Endothelial cell of umbilical vein (primary cell): ENCODE measurements at regions not wholly inside any gene's neighbourhood (a gene's known extent, or its start where the extent isn't known, plus 50 kb on each side); places are given as distances from the start of the nearest gene placed in this dataset.
A peak's percentile ranks its signal among the peaks of the same experiment; 100 is the strongest.

Experiments
- BruUV-seq: library from RNA; stranded (reverse); fragments of 400-500 nt; replicated peaks from 2 replicates; lab custom pipeline; 2021; lab: Mats Ljungman, UMichigan
- CTCF ChIA-PET: fragments of 300-600, 350-600 bp; sonication (Branson Sonifier 250); formaldehyde crosslinking; loops from one replicate; lab custom pipeline; 2021; ENCODE audit warnings: antibody characterized with exemption, inconsistent platforms; lab: Charles Lee
- POLR2A ChIA-PET: fragments of 300-600, 350-600 bp; sonication (Branson Sonifier 250); formaldehyde crosslinking; loops from one replicate; lab custom pipeline; 2021; ENCODE audit warnings: antibody characterized with exemption, inconsistent platforms; lab: Charles Lee
- DNase-seq: peaks from one replicate; pipeline ENCODE4 v3.0.0-alpha.2; 2011; ENCODE audit warnings: low read depth, low spot score
- FAIRE-seq: peaks from 2 replicates; lab custom pipeline; 2011; peaks lifted over from hg19 to GRCh38; lab: Jason Lieb, UNC
- H2AFZ ChIP-seq: 2 replicates; pipeline ENCODE4 v1.6.0; 2012; ENCODE audit warnings: low read depth, low read length, control low read depth, inconsistent platforms
- H3K27ac ChIP-seq: 2 replicates; pipeline ENCODE4 v1.5.1; 2011; ENCODE audit warnings: low read depth, mild to moderate bottlenecking, control low read depth, low read length, moderate library complexity; ENCODE audit not compliant: insufficient read depth
- H3K27me3 ChIP-seq, 2 experiments: 2 replicates each; pipeline versions ENCODE4 v1.6.0 to v1.6.1; 2011; ENCODE audit warnings: low read length in 2 of 2, mixed read lengths in 1 of 2; ENCODE audit not compliant: control insufficient read depth in 2 of 2, insufficient read depth in 2 of 2
- H3K36me3 ChIP-seq, 2 experiments: 2 replicates in 1 of 2; 3 replicates in 1 of 2; pipeline ENCODE4 v1.5.1; 2011; ENCODE audit warnings: low read length in 2 of 2, mild to moderate bottlenecking in 1 of 2, moderate library complexity in 1 of 2; ENCODE audit not compliant: control insufficient read depth in 2 of 2, insufficient read depth in 2 of 2; ENCODE audit errors: extremely low read depth in 1 of 2
- H3K4me1 ChIP-seq: 3 replicates; pipeline ENCODE4 v1.5.1; 2011; ENCODE audit warnings: mild to moderate bottlenecking, low read length; ENCODE audit not compliant: control insufficient read depth, insufficient read depth; ENCODE audit errors: extremely low read depth
- H3K4me2 ChIP-seq: 2 replicates; pipeline ENCODE4 v1.6.1; 2011; ENCODE audit warnings: low read length, control low read depth, mixed read lengths; ENCODE audit not compliant: insufficient read depth
- H3K4me3 ChIP-seq, 3 experiments: fragments of 200-600 bp in 1 of 3; sonication (generic), shearing (Covaris generic) in 1 of 3; replicated peaks in 1 of 3; 2 replicates each; pipeline ENCODE4 v1.5.1; 2011 to 2016; ENCODE audit warnings: control low read depth in 3 of 3, low read length in 3 of 3, mild to moderate bottlenecking in 2 of 3, inconsistent platforms in 1 of 3, low read depth in 1 of 3, moderate library complexity in 1 of 3; ENCODE audit not compliant: insufficient read depth in 1 of 3
- H3K79me2 ChIP-seq: 2 replicates; pipeline ENCODE4 v1.6.0; 2012; ENCODE audit warnings: low read length, inconsistent platforms; ENCODE audit not compliant: control insufficient read depth, insufficient read depth
- H3K9ac ChIP-seq: replicated peaks from 2 replicates; pipeline ENCODE3; 2011; ENCODE audit warnings: low read length, control low read depth; ENCODE audit not compliant: insufficient read depth; ENCODE audit errors: extremely low read depth
- H3K9me1 ChIP-seq: replicated peaks from 3 replicates; pipeline ENCODE4 v1.6.0; 2011; ENCODE audit warnings: mild to moderate bottlenecking, low read length; ENCODE audit not compliant: control insufficient read depth, insufficient read depth; ENCODE audit errors: extremely low read depth
- H3K9me3 ChIP-seq: replicated peaks from 2 replicates; pipeline ENCODE4 v1.5.1; 2012; ENCODE audit warnings: low read length, inconsistent platforms; ENCODE audit not compliant: control insufficient read depth, insufficient read depth
- H4K20me1 ChIP-seq: replicated peaks from 2 replicates; pipeline ENCODE3; 2011; ENCODE audit warnings: mild to moderate bottlenecking, low read length; ENCODE audit not compliant: control insufficient read depth, insufficient read depth; ENCODE audit errors: extremely low read depth
- EZH2 ChIP-seq: IDR thresholded peaks from 2 replicates; pipeline ENCODE4 v1.6.1; 2012; ENCODE audit warnings: borderline replicate concordance, low read depth, mild to moderate bottlenecking, moderate library complexity, low read length, inconsistent platforms; ENCODE audit not compliant: severe bottlenecking
- FOS ChIP-seq: IDR thresholded peaks from 2 replicates; pipeline ENCODE4 v1.6.1; 2011; ENCODE audit warnings: mild to moderate bottlenecking, low read length, moderate library complexity, borderline replicate concordance; ENCODE audit not compliant: insufficient read depth
- GATA2 ChIP-seq: IDR thresholded peaks from 2 replicates; pipeline ENCODE4 v1.7.0; 2011; ENCODE audit warnings: low read depth, mild to moderate bottlenecking, moderate library complexity, mixed read lengths, low read length; ENCODE audit not compliant: insufficient read length, insufficient read depth
- JUN ChIP-seq: IDR thresholded peaks from 2 replicates; pipeline ENCODE4 v1.6.1; 2011; ENCODE audit warnings: borderline replicate concordance, low read depth; ENCODE audit not compliant: insufficient read length, insufficient read depth
- MYC ChIP-seq: IDR thresholded peaks from one replicate; pipeline ENCODE4 v1.6.1; 2011; ENCODE audit warnings: mild to moderate bottlenecking, low read depth, low read length
- POLR2A ChIP-seq: IDR thresholded peaks from 2 replicates; pipeline ENCODE4 v1.6.1; 2012; ENCODE audit warnings: low read depth, mild to moderate bottlenecking, control low read depth, low read length
- POLR2AphosphoS5 ChIP-seq: IDR thresholded peaks from 2 replicates; pipeline ENCODE4 v1.6.1; 2012; ENCODE audit warnings: low read depth, mild to moderate bottlenecking, control low read depth, low read length, moderate library complexity; ENCODE audit not compliant: insufficient read depth
- dilution Hi-C: fragments of 300-500 bp; cut with MboI; formaldehyde crosslinking; loops from one replicate; pipeline ENCODE4 v1.15.0; 2019; ENCODE audit warnings: low sequenced_read_pairs; ENCODE audit not compliant: extremely low pct_ligation_motif_present
- intact Hi-C: fragments of 100-400 bp; cut with micrococcal nuclease; formaldehyde crosslinking; loops from one replicate; pipeline ENCODE4 v1.10.0; 2022
- TF ChIP-seq, protein P1 (sequence below): IDR thresholded peaks from 2 replicates; pipeline ENCODE4 v1.6.1; 2011; ENCODE audit not compliant: insufficient read depth, insufficient read length
- TF ChIP-seq, protein P2 (sequence below), 2 donors: IDR thresholded peaks; 1 replicate in 1 of 2; 2 replicates in 1 of 2; pipeline ENCODE4 v1.5.1; 2011; ENCODE audit warnings: low read length in 2 of 2, mild to moderate bottlenecking in 2 of 2, moderate library complexity in 2 of 2, control low read depth in 1 of 2, inconsistent platforms in 1 of 2, low read depth in 1 of 2; ENCODE audit not compliant: insufficient read depth in 1 of 2; ENCODE audit errors: extremely low read depth in 1 of 2

DNA sequence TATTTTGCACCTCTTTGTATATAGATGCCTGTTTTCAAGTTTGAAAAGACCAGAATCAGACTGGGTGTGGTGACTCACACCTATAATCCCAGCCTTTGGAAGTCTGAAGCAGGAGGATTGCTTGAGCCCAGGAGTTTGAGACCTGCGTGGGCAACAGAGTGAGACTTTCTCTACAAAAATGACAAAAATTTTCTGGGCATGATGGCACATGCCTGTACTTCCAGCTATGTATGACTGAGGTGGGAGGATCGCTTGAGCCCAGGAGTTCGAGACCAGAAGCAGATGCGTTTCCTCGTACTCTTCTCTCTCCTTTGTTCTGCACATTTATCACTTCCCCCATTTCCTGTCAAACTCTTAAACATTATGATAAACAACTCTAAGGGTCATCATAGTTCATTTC lies 310.0 kb upstream of the SNX7 start:
- FAIRE-seq (peak; percentile 46), DNase-seq (peak; percentile 65)
- Histone ChIP-seq H3K4me2 (no peak overlapping the region), H3K27ac (peak overlapping the region; percentile 25), H3K9me1 (no peaks in the 10 kb centered on the region), H2AFZ (peak overlapping the region; percentile 86), H3K4me1 (peaks cover 10% of the 10 kb centered on the region), H4K20me1 (no peaks in the 10 kb centered on the region), H3K9ac (no peak overlapping the region), H3K4me3 (no peak overlapping the region), H3K79me2 (no peaks in the 10 kb centered on the region), H3K36me3 (no peaks in the 10 kb centered on the region), H3K9me3 (no peaks in the 10 kb centered on the region), H3K27me3 (no peaks in the 10 kb centered on the region)
- BruUV-seq = no TSS peak
- intact Hi-C loops (no loop called here), dilution Hi-C loops (no loop called here)
- POLR2A ChIA-PET = no interaction called here
- CTCF ChIA-PET = no interaction called here
- TF ChIP-seq JUN (peak; percentile 3), POLR2A (no peak)

- intact Hi-C loops = loop anchor here (1.0 kb wide), 1 partner anchor 43 kb away; no protein-coding TSS in a partner anchor
- Histone ChIP-seq H3K9ac (peak overlapping the region; percentile 33), H3K4me3 (no peak overlapping the region), H3K36me3 (no peaks in the 10 kb centered on the region), H3K27ac (peak overlapping the region; percentile 90), H3K4me1 (peaks cover 38% of the 10 kb centered on the region), H3K27me3 (no peaks in the 10 kb centered on the region), H3K9me3 (no peaks in the 10 kb centered on the region), H2AFZ (no peak overlapping the region), H3K4me2 (peak overlapping the region; percentile 59), H3K79me2 (no peaks in the 10 kb centered on the region), H3K9me1 (no peaks in the 10 kb centered on the region), H4K20me1 (no peaks in the 10 kb centered on the region)
- BruUV-seq = no TSS peak
- dilution Hi-C loops = no loop called here
- POLR2A ChIA-PET = interaction anchor here (1.3 kb wide), 1 partner anchor 43 kb away, joined by 3 read pairs; no protein-coding TSS in a partner anchor
- no peak for DNase-seq
- TF ChIP-seq EZH2 (no peak), JUN (no peak), MYC (no peak), POLR2AphosphoS5 (no peak), FOS (no peak), GATA2 (no peak), POLR2A (no peak)
- TF ChIP-seq, protein P1, sequence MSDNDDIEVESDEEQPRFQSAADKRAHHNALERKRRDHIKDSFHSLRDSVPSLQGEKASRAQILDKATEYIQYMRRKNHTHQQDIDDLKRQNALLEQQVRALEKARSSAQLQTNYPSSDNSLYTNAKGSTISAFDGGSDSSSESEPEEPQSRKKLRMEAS = no peak
- TF ChIP-seq, protein P2, sequence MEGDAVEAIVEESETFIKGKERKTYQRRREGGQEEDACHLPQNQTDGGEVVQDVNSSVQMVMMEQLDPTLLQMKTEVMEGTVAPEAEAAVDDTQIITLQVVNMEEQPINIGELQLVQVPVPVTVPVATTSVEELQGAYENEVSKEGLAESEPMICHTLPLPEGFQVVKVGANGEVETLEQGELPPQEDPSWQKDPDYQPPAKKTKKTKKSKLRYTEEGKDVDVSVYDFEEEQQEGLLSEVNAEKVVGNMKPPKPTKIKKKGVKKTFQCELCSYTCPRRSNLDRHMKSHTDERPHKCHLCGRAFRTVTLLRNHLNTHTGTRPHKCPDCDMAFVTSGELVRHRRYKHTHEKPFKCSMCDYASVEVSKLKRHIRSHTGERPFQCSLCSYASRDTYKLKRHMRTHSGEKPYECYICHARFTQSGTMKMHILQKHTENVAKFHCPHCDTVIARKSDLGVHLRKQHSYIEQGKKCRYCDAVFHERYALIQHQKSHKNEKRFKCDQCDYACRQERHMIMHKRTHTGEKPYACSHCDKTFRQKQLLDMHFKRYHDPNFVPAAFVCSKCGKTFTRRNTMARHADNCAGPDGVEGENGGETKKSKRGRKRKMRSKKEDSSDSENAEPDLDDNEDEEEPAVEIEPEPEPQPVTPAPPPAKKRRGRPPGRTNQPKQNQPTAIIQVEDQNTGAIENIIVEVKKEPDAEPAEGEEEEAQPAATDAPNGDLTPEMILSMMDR (IDR thresholded peaks at IDR 0.05; ENCODE audit: extremely low read depth in 1 of 2, insufficient read depth in 1 of 2, low read depth in 1 of 2, low read length in 2 of 2) = no peak
- FAIRE-seq = no peak
- CTCF ChIA-PET = interaction anchor here (1.2 to 2.7 kb wide), 6 partner anchors 9 to 259 kb away, joined by 3 to 9 read pairs (median 4); no protein-coding TSS in a partner anchor
These were observed 316.1 kb upstream of the SNX7 start for GRCh38 chr1:98345417-98345816.
